ENCODE measurements at regions not wholly inside any gene's neighbourhood (a gene's known extent, or its start where the extent isn't known, plus 50 kb on each side); places are given as distances from the start of the nearest gene placed in this dataset.

DNA sequence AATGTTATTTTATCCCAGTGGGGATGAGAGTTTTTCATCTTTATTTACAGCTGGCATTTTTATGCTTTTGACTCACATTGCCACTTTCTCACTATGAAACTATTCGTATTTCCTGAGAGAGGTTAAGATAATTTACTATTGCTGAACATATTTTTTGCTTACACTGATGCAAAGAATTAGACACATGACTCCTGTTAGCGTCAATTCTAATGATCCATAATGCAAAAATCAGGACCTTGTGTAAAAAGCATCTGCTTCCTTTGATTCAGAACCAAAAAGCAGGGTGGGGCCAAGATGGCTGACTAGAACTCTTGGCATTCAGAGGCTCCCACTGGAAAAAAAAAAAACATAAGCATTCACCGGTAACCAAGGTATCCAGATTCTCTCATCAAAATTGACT is 464.8 kb downstream of the SEMA3D start:
- no TSS peak for BruUV-seq (replicated peaks)

DNA sequence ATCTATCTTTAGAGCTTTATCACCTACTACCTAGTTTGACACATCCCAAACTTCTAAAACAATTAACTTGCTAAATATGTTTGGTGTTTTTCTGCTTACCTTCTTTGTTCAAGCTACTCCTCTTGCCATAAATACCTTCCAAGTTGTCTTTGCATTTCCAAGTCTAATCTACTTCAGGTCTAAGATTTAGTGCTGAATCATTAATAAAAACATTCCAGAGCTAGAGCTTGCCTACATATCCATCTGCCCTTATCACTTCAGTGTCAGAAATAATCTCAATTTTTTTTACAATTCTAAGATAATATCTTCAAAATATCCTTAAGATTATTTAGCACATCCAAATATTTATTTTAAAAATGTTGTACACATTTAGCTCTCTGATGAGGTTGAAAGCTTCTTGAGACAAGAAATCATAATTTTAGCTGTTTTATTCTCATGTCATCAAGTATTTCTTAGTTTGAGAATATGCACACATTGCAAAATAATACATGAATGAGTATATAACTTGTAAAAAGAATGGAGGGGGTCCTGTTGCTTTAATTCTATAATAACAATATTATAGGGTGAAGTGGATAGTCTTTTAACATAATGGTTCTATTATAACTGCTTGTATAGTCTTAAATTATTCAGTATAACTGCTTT is 466.3 kb downstream of the SEMA3D start:
- intact Hi-C loops (cut with micrococcal nuclease; ENCODE audit: unreplicated experiment) (no loop called here), in situ Hi-C loops (cut with HindIII; ENCODE audit: low pct_unique_long_range_greater_than_20kb, low sequenced_read_pairs) (no loop called here)
- TF ChIP-seq SIN3A (IDR thresholded peaks at IDR 0.05; ENCODE audit: borderline replicate concordance, insufficient read depth, low read depth, low read length) (no peak), TCF7L2 (IDR thresholded peaks at IDR 0.05; ENCODE audit: low read depth, low read length) (no peak), POLR2AphosphoS5 (IDR thresholded peaks at IDR 0.05; ENCODE audit: low read depth, low read length) (no peak)
- TF ChIP-seq, protein P1, sequence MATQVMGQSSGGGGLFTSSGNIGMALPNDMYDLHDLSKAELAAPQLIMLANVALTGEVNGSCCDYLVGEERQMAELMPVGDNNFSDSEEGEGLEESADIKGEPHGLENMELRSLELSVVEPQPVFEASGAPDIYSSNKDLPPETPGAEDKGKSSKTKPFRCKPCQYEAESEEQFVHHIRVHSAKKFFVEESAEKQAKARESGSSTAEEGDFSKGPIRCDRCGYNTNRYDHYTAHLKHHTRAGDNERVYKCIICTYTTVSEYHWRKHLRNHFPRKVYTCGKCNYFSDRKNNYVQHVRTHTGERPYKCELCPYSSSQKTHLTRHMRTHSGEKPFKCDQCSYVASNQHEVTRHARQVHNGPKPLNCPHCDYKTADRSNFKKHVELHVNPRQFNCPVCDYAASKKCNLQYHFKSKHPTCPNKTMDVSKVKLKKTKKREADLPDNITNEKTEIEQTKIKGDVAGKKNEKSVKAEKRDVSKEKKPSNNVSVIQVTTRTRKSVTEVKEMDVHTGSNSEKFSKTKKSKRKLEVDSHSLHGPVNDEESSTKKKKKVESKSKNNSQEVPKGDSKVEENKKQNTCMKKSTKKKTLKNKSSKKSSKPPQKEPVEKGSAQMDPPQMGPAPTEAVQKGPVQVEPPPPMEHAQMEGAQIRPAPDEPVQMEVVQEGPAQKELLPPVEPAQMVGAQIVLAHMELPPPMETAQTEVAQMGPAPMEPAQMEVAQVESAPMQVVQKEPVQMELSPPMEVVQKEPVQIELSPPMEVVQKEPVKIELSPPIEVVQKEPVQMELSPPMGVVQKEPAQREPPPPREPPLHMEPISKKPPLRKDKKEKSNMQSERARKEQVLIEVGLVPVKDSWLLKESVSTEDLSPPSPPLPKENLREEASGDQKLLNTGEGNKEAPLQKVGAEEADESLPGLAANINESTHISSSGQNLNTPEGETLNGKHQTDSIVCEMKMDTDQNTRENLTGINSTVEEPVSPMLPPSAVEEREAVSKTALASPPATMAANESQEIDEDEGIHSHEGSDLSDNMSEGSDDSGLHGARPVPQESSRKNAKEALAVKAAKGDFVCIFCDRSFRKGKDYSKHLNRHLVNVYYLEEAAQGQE (IDR thresholded peaks at IDR 0.05; ENCODE audit: insufficient read depth in 1 of 2, low read depth in 2 of 2, low read length in 1 of 2) = no peak
- TF ChIP-seq, protein P2, sequence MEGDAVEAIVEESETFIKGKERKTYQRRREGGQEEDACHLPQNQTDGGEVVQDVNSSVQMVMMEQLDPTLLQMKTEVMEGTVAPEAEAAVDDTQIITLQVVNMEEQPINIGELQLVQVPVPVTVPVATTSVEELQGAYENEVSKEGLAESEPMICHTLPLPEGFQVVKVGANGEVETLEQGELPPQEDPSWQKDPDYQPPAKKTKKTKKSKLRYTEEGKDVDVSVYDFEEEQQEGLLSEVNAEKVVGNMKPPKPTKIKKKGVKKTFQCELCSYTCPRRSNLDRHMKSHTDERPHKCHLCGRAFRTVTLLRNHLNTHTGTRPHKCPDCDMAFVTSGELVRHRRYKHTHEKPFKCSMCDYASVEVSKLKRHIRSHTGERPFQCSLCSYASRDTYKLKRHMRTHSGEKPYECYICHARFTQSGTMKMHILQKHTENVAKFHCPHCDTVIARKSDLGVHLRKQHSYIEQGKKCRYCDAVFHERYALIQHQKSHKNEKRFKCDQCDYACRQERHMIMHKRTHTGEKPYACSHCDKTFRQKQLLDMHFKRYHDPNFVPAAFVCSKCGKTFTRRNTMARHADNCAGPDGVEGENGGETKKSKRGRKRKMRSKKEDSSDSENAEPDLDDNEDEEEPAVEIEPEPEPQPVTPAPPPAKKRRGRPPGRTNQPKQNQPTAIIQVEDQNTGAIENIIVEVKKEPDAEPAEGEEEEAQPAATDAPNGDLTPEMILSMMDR (IDR thresholded peaks at IDR 0.05) = no peak
- no peaks in the 10 kb centered on the region for H3K36me3 ChIP-seq (ENCODE audit: control insufficient read depth, insufficient read depth, low read length)
- ATAC-seq (no peak), DNase-seq (ENCODE audit: low read depth, low spot score) (no peak)
- no peaks in the 10 kb centered on the region for H3K9me3 ChIP-seq (ENCODE audit: control insufficient read depth, insufficient read depth, low read depth, low read length)
- no peaks in the 10 kb centered on the region for H3K27me3 ChIP-seq (ENCODE audit: control insufficient read depth, insufficient read depth, low read length)
- H3K27ac ChIP-seq (ENCODE audit: low read length) = no peak overlapping the region
- H3K4me1 ChIP-seq (ENCODE audit: control insufficient read depth, insufficient read depth, low read length) = no peaks in the 10 kb centered on the region
- ChIA-PET POLR2A (no interaction called here), CTCF (no interaction called here)
- H3K4me3 ChIP-seq (ENCODE audit: low read depth in 2 of 2, low read length in 2 of 2) = no peak overlapping the region
- no TSS peak for BruUV-seq (replicated peaks)

More for the DNA sequence above, 464.8 kb downstream of the SEMA3D start:
- ATAC-seq (no peak), DNase-seq (ENCODE audit: low read depth, low spot score) (no peak)
- no peaks in the 10 kb centered on the region for H3K27me3 ChIP-seq (ENCODE audit: control insufficient read depth, insufficient read depth, low read length)
- H3K4me1 ChIP-seq (ENCODE audit: control insufficient read depth, insufficient read depth, low read length) = no peaks in the 10 kb centered on the region
- POLR2A ChIA-PET = no interaction called here
- H3K9me3 ChIP-seq (ENCODE audit: control insufficient read depth, insufficient read depth, low read depth, low read length) = no peaks in the 10 kb centered on the region
- no peak overlapping the region for H3K27ac ChIP-seq (ENCODE audit: low read length)
- no peak for TF ChIP-seq TCF7L2 (IDR thresholded peaks at IDR 0.05; ENCODE audit: low read depth, low read length)
- H3K36me3 ChIP-seq (ENCODE audit: control insufficient read depth, insufficient read depth, low read length) = no peaks in the 10 kb centered on the region
- H3K4me3 ChIP-seq (ENCODE audit: low read depth in 2 of 2, low read length in 2 of 2) = no peak overlapping the region
- CTCF ChIA-PET = no interaction called here
- in situ Hi-C loops (cut with HindIII; ENCODE audit: low pct_unique_long_range_greater_than_20kb, low sequenced_read_pairs) (no loop called here), intact Hi-C loops (cut with micrococcal nuclease; ENCODE audit: unreplicated experiment) (no loop called here)

DNA sequence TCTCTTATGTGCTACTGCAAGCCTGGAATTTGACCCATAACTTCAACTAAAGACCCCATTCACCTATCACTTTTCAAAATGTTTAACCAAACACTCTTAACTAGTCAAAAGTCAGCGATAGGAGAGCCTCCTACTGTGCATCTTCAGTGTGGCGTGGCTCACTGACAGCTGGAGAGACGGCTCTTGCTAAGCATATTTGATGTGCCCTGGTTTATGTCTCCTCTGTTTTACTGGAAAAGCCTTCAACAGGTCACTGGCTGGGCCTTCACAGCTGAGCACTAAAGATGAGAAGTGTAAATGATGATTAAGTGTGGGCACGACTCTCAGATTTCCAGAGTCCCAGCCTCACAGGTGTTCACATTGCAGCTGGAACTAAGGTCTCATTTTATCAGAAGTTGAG is 472.1 kb downstream of the SEMA3D start:
- POLR2A ChIA-PET = no interaction called here
- no peak for ATAC-seq
- no TSS peak for BruUV-seq (replicated peaks)
- Histone ChIP-seq H3K4me3 (ENCODE audit: low read depth in 2 of 2, low read length in 2 of 2) (no peak overlapping the region), H3K27me3 (ENCODE audit: control insufficient read depth, insufficient read depth, low read length) (no peaks in the 10 kb centered on the region), H3K27ac (ENCODE audit: low read length) (no peak overlapping the region), H3K9me3 (ENCODE audit: control insufficient read depth, insufficient read depth, low read depth, low read length) (no peaks in the 10 kb centered on the region), H3K36me3 (ENCODE audit: control insufficient read depth, insufficient read depth, low read length) (no peaks in the 10 kb centered on the region), H3K4me1 (ENCODE audit: control insufficient read depth, insufficient read depth, low read length) (no peaks in the 10 kb centered on the region)
- TF ChIP-seq TCF7L2 (IDR thresholded peaks at IDR 0.05; ENCODE audit: low read depth, low read length) (no peak), POLR2AphosphoS5 (IDR thresholded peaks at IDR 0.05; ENCODE audit: low read depth, low read length) (no peak), SIN3A (IDR thresholded peaks at IDR 0.05; ENCODE audit: borderline replicate concordance, insufficient read depth, low read depth, low read length) (no peak)
- TF ChIP-seq, protein P1 (IDR thresholded peaks at IDR 0.05; ENCODE audit: insufficient read depth in 1 of 2, low read depth in 2 of 2, low read length in 1 of 2) = no peak
- TF ChIP-seq, protein P2 (IDR thresholded peaks at IDR 0.05) = no peak
- CTCF ChIA-PET = no interaction called here
- in situ Hi-C loops (cut with HindIII; ENCODE audit: low pct_unique_long_range_greater_than_20kb, low sequenced_read_pairs) (no loop called here), intact Hi-C loops (cut with micrococcal nuclease; ENCODE audit: unreplicated experiment) (no loop called here)
- DNase-seq (ENCODE audit: low read depth, low spot score) = no peak
